ENCODE measurements at regions not wholly inside any gene's neighbourhood (a gene's known extent, or its start where the extent isn't known, plus 50 kb on each side); places are given as distances from the start of the nearest gene placed in this dataset.
A peak's percentile ranks its signal among the peaks of the same experiment; 100 is the strongest.

- Histone ChIP-seq H3K4me1 (ENCODE audit: insufficient read depth, low read length) (peaks cover 25% of the 10 kb centered on the region), H3K4me3 (ENCODE audit: low read length) (no peak overlapping the region), H3K36me3 (ENCODE audit: insufficient read depth, low read length) (no peaks in the 10 kb centered on the region), H3K27ac (ENCODE audit: low read depth in 1 of 2, low read length in 2 of 2) (no peak overlapping the region), H3K27me3 (ENCODE audit: control insufficient read depth in 1 of 2, insufficient read depth in 2 of 2, low read length in 2 of 2) (no peaks in the 10 kb centered on the region), H3K9me3 (ENCODE audit: control insufficient read depth in 1 of 2, insufficient read depth in 1 of 2, low read length in 2 of 2) (no peaks in the 10 kb centered on the region)
- no peak for TF ChIP-seq CTCF (IDR thresholded peaks at IDR 0.05)
- ATAC-seq (ENCODE audit: poor library complexity), result no peak
- Mint-ChIP-seq H3K36me3 (ENCODE audit: low read depth) (no peaks in the 10 kb centered on the region), H3K9me3 (no peaks in the 10 kb centered on the region), H3K27me3 (no peaks in the 10 kb centered on the region), H3K4me3 (peak overlapping the region; percentile 22), H3K4me1 (ENCODE audit: low read depth) (peaks cover 76% of the 10 kb centered on the region), H3K27ac (peak overlapping the region; percentile 71)
- POLR2A ChIA-PET, result interaction anchor here (0.9 kb wide), 1 partner anchor 104 kb away, joined by 3 read pairs; no protein-coding TSS in a partner anchor
- no peak for DNase-seq
- CTCF ChIA-PET, result no interaction called here
- intact Hi-C loops (cut with DNase I, micrococcal nuclease), result loop anchor here in 1 of 2 experiments (5.0 to 10.0 kb wide), 2 partner anchors 56 to 1069 kb away; partner anchors contain the start of genes HOXA9 and NFE2L3
Observed at GRCh38 chr7:26096136-26096535, 55.9 kb upstream of the NFE2L3 start.

- peak overlapping the region; percentile 71 for H3K27ac Mint-ChIP-seq
- CTCF ChIA-PET, result interaction anchor here (0.7 to 1.1 kb wide), 4 partner anchors 9 to 267 kb away, joined by 3 to 6 read pairs (median 3); no protein-coding TSS in a partner anchor
- no peaks in the 10 kb centered on the region for H3K36me3 Mint-ChIP-seq (ENCODE audit: low read depth)
- Histone ChIP-seq H3K27ac (ENCODE audit: low read depth in 1 of 2, low read length in 2 of 2) (peak overlapping the region; percentile 22 to 40), H3K4me1 (ENCODE audit: insufficient read depth, low read length) (peaks cover 36% of the 10 kb centered on the region), H3K9me3 (ENCODE audit: control insufficient read depth in 1 of 2, insufficient read depth in 1 of 2, low read length in 2 of 2) (no peaks in the 10 kb centered on the region), H3K27me3 (ENCODE audit: control insufficient read depth in 1 of 2, insufficient read depth in 2 of 2, low read length in 2 of 2) (no peaks in the 10 kb centered on the region), H3K4me3 (ENCODE audit: low read length) (no peak overlapping the region), H3K36me3 (ENCODE audit: insufficient read depth, low read length) (no peaks in the 10 kb centered on the region)
- peak overlapping the region; percentile 11 for H3K4me3 Mint-ChIP-seq
- no peak for TF ChIP-seq CTCF (IDR thresholded peaks at IDR 0.05)
- no peak for DNase-seq
- no peaks in the 10 kb centered on the region for H3K9me3 Mint-ChIP-seq
- peak; percentile 60 for ATAC-seq (ENCODE audit: poor library complexity)
- POLR2A ChIA-PET, result interaction anchor here (0.6 to 3.7 kb wide), 7 partner anchors 53 to 193 kb away, joined by 3 to 64 read pairs (median 4); partner anchors contain the start of genes CBX3, HNRNPA2B1 and NFE2L3
- intact Hi-C loops (cut with DNase I, micrococcal nuclease), result loop anchor here in 1 of 2 experiments (5.0 to 10.0 kb wide), 2 partner anchors 54 to 1067 kb away; partner anchors contain the start of genes HOXA9 and NFE2L3
- no peaks in the 10 kb centered on the region for H3K27me3 Mint-ChIP-seq
- peaks cover 73% of the 10 kb centered on the region for H3K4me1 Mint-ChIP-seq (ENCODE audit: low read depth)
Observed at GRCh38 chr7:26097837-26098668, 53.9 kb upstream of the NFE2L3 start.

- ATAC-seq (ENCODE audit: poor library complexity) (no peak), DNase-seq (no peak)
- Histone ChIP-seq H3K4me1 (ENCODE audit: insufficient read depth, low read length) (peaks cover 36% of the 10 kb centered on the region), H3K36me3 (ENCODE audit: insufficient read depth, low read length) (no peaks in the 10 kb centered on the region), H3K9me3 (ENCODE audit: control insufficient read depth in 1 of 2, insufficient read depth in 1 of 2, low read length in 2 of 2) (no peaks in the 10 kb centered on the region), H3K27me3 (ENCODE audit: control insufficient read depth in 1 of 2, insufficient read depth in 2 of 2, low read length in 2 of 2) (no peaks in the 10 kb centered on the region), H3K4me3 (ENCODE audit: low read length) (no peak overlapping the region), H3K27ac (ENCODE audit: low read depth in 1 of 2, low read length in 2 of 2) (no peak overlapping the region)
- H3K4me3 Mint-ChIP-seq, result peak overlapping the region; percentile 20
- intact Hi-C loops (cut with DNase I, micrococcal nuclease), result loop anchor here in 1 of 2 experiments (5.0 to 10.0 kb wide), 2 partner anchors 53 to 1066 kb away; partner anchors contain the start of genes HOXA9 and NFE2L3
- CTCF ChIA-PET, result interaction anchor here (1.1 kb wide), 1 partner anchor 83 kb away, joined by 3 read pairs; no protein-coding TSS in a partner anchor
- POLR2A ChIA-PET, result interaction anchor here (1.2 to 3.7 kb wide), 3 partner anchors 52 to 100 kb away, joined by 4 to 64 read pairs (median 16); partner anchors contain the start of genes CBX3, HNRNPA2B1 and NFE2L3
- TF ChIP-seq CTCF (IDR thresholded peaks at IDR 0.05), result no peak
- H3K36me3 Mint-ChIP-seq (ENCODE audit: low read depth), result no peaks in the 10 kb centered on the region
- H3K9me3 Mint-ChIP-seq, result no peaks in the 10 kb centered on the region
- peaks cover 68% of the 10 kb centered on the region for H3K4me1 Mint-ChIP-seq (ENCODE audit: low read depth)
- no peaks in the 10 kb centered on the region for H3K27me3 Mint-ChIP-seq
- peak overlapping the region; percentile 71 for H3K27ac Mint-ChIP-seq
Observed at GRCh38 chr7:26099236-26099635, 52.8 kb upstream of the NFE2L3 start.
